Endothelial cell of umbilical vein (primary cell): ENCODE measurements at regions not wholly inside any gene's neighbourhood (a gene's known extent, or its start where the extent isn't known, plus 50 kb on each side); places are given as distances from the start of the nearest gene placed in this dataset.

Experiments
- BruUV-seq: library from RNA; stranded (reverse); fragments of 400-500 nt; replicated peaks from 2 replicates; lab custom pipeline; 2021; lab: Mats Ljungman, UMichigan
- CTCF ChIA-PET: fragments of 300-600, 350-600 bp; sonication (Branson Sonifier 250); formaldehyde crosslinking; loops from one replicate; lab custom pipeline; 2021; ENCODE audit warnings: antibody characterized with exemption, inconsistent platforms; lab: Charles Lee
- POLR2A ChIA-PET: fragments of 300-600, 350-600 bp; sonication (Branson Sonifier 250); formaldehyde crosslinking; loops from one replicate; lab custom pipeline; 2021; ENCODE audit warnings: antibody characterized with exemption, inconsistent platforms; lab: Charles Lee
- DNase-seq: peaks from one replicate; pipeline ENCODE4 v3.0.0-alpha.2; 2011; ENCODE audit warnings: low read depth, low spot score
- FAIRE-seq: peaks from 2 replicates; lab custom pipeline; 2011; peaks lifted over from hg19 to GRCh38; lab: Jason Lieb, UNC
- H2AFZ ChIP-seq: 2 replicates; pipeline ENCODE4 v1.6.0; 2012; ENCODE audit warnings: low read depth, low read length, control low read depth, inconsistent platforms
- H3K27ac ChIP-seq: 2 replicates; pipeline ENCODE4 v1.5.1; 2011; ENCODE audit warnings: low read depth, mild to moderate bottlenecking, control low read depth, low read length, moderate library complexity; ENCODE audit not compliant: insufficient read depth
- H3K27me3 ChIP-seq, 2 experiments: 2 replicates each; pipeline versions ENCODE4 v1.6.0 to v1.6.1; 2011; ENCODE audit warnings: low read length in 2 of 2, mixed read lengths in 1 of 2; ENCODE audit not compliant: control insufficient read depth in 2 of 2, insufficient read depth in 2 of 2
- H3K36me3 ChIP-seq, 2 experiments: 2 replicates in 1 of 2; 3 replicates in 1 of 2; pipeline ENCODE4 v1.5.1; 2011; ENCODE audit warnings: low read length in 2 of 2, mild to moderate bottlenecking in 1 of 2, moderate library complexity in 1 of 2; ENCODE audit not compliant: control insufficient read depth in 2 of 2, insufficient read depth in 2 of 2; ENCODE audit errors: extremely low read depth in 1 of 2
- H3K4me1 ChIP-seq: 3 replicates; pipeline ENCODE4 v1.5.1; 2011; ENCODE audit warnings: mild to moderate bottlenecking, low read length; ENCODE audit not compliant: control insufficient read depth, insufficient read depth; ENCODE audit errors: extremely low read depth
- H3K4me2 ChIP-seq: 2 replicates; pipeline ENCODE4 v1.6.1; 2011; ENCODE audit warnings: low read length, control low read depth, mixed read lengths; ENCODE audit not compliant: insufficient read depth
- H3K4me3 ChIP-seq, 3 experiments: fragments of 200-600 bp in 1 of 3; sonication (generic), shearing (Covaris generic) in 1 of 3; replicated peaks in 1 of 3; 2 replicates each; pipeline ENCODE4 v1.5.1; 2011 to 2016; ENCODE audit warnings: control low read depth in 3 of 3, low read length in 3 of 3, mild to moderate bottlenecking in 2 of 3, inconsistent platforms in 1 of 3, low read depth in 1 of 3, moderate library complexity in 1 of 3; ENCODE audit not compliant: insufficient read depth in 1 of 3
- H3K79me2 ChIP-seq: 2 replicates; pipeline ENCODE4 v1.6.0; 2012; ENCODE audit warnings: low read length, inconsistent platforms; ENCODE audit not compliant: control insufficient read depth, insufficient read depth
- H3K9ac ChIP-seq: replicated peaks from 2 replicates; pipeline ENCODE3; 2011; ENCODE audit warnings: low read length, control low read depth; ENCODE audit not compliant: insufficient read depth; ENCODE audit errors: extremely low read depth
- H3K9me1 ChIP-seq: replicated peaks from 3 replicates; pipeline ENCODE4 v1.6.0; 2011; ENCODE audit warnings: mild to moderate bottlenecking, low read length; ENCODE audit not compliant: control insufficient read depth, insufficient read depth; ENCODE audit errors: extremely low read depth
- H3K9me3 ChIP-seq: replicated peaks from 2 replicates; pipeline ENCODE4 v1.5.1; 2012; ENCODE audit warnings: low read length, inconsistent platforms; ENCODE audit not compliant: control insufficient read depth, insufficient read depth
- H4K20me1 ChIP-seq: replicated peaks from 2 replicates; pipeline ENCODE3; 2011; ENCODE audit warnings: mild to moderate bottlenecking, low read length; ENCODE audit not compliant: control insufficient read depth, insufficient read depth; ENCODE audit errors: extremely low read depth
- EZH2 ChIP-seq: IDR thresholded peaks from 2 replicates; pipeline ENCODE4 v1.6.1; 2012; ENCODE audit warnings: borderline replicate concordance, low read depth, mild to moderate bottlenecking, moderate library complexity, low read length, inconsistent platforms; ENCODE audit not compliant: severe bottlenecking
- FOS ChIP-seq: IDR thresholded peaks from 2 replicates; pipeline ENCODE4 v1.6.1; 2011; ENCODE audit warnings: mild to moderate bottlenecking, low read length, moderate library complexity, borderline replicate concordance; ENCODE audit not compliant: insufficient read depth
- GATA2 ChIP-seq: IDR thresholded peaks from 2 replicates; pipeline ENCODE4 v1.7.0; 2011; ENCODE audit warnings: low read depth, mild to moderate bottlenecking, moderate library complexity, mixed read lengths, low read length; ENCODE audit not compliant: insufficient read length, insufficient read depth
- JUN ChIP-seq: IDR thresholded peaks from 2 replicates; pipeline ENCODE4 v1.6.1; 2011; ENCODE audit warnings: borderline replicate concordance, low read depth; ENCODE audit not compliant: insufficient read length, insufficient read depth
- MAX ChIP-seq: IDR thresholded peaks from 2 replicates; pipeline ENCODE4 v1.6.1; 2011; ENCODE audit not compliant: insufficient read depth, insufficient read length
- MYC ChIP-seq: IDR thresholded peaks from one replicate; pipeline ENCODE4 v1.6.1; 2011; ENCODE audit warnings: mild to moderate bottlenecking, low read depth, low read length
- POLR2A ChIP-seq: IDR thresholded peaks from 2 replicates; pipeline ENCODE4 v1.6.1; 2012; ENCODE audit warnings: low read depth, mild to moderate bottlenecking, control low read depth, low read length
- POLR2AphosphoS5 ChIP-seq: IDR thresholded peaks from 2 replicates; pipeline ENCODE4 v1.6.1; 2012; ENCODE audit warnings: low read depth, mild to moderate bottlenecking, control low read depth, low read length, moderate library complexity; ENCODE audit not compliant: insufficient read depth
- dilution Hi-C: fragments of 300-500 bp; cut with MboI; formaldehyde crosslinking; loops from one replicate; pipeline ENCODE4 v1.15.0; 2019; ENCODE audit warnings: low sequenced_read_pairs; ENCODE audit not compliant: extremely low pct_ligation_motif_present
- intact Hi-C: fragments of 100-400 bp; cut with micrococcal nuclease; formaldehyde crosslinking; loops from one replicate; pipeline ENCODE4 v1.10.0; 2022
- TF ChIP-seq, protein P1 (sequence below), 2 donors: IDR thresholded peaks; 1 replicate in 1 of 2; 2 replicates in 1 of 2; pipeline ENCODE4 v1.5.1; 2011; ENCODE audit warnings: low read length in 2 of 2, mild to moderate bottlenecking in 2 of 2, moderate library complexity in 2 of 2, control low read depth in 1 of 2, inconsistent platforms in 1 of 2, low read depth in 1 of 2; ENCODE audit not compliant: insufficient read depth in 1 of 2; ENCODE audit errors: extremely low read depth in 1 of 2

GRCh38 chr21:17712887-17713286, 100.2 kb upstream of the BTG3 start:
- Histone ChIP-seq H3K27ac (no peak overlapping the region), H3K27me3 (no peaks in the 10 kb centered on the region), H3K4me3 (no peak overlapping the region), H2AFZ (no peak overlapping the region), H4K20me1 (no peaks in the 10 kb centered on the region), H3K4me2 (no peak overlapping the region), H3K36me3 (no peaks in the 10 kb centered on the region), H3K9me3 (no peaks in the 10 kb centered on the region), H3K9ac (no peak overlapping the region), H3K79me2 (no peaks in the 10 kb centered on the region), H3K9me1 (no peaks in the 10 kb centered on the region), H3K4me1 (no peaks in the 10 kb centered on the region)
- intact Hi-C loops = no loop called here
- CTCF ChIA-PET = no interaction called here
- FAIRE-seq (no peak), DNase-seq (no peak)
- dilution Hi-C loops = no loop called here
- BruUV-seq = no TSS peak
- POLR2A ChIA-PET = no interaction called here
- TF ChIP-seq FOS (no peak), EZH2 (no peak), GATA2 (no peak), POLR2A (no peak), POLR2AphosphoS5 (no peak), MAX (no peak), MYC (no peak), JUN (no peak)
- TF ChIP-seq, protein P1, sequence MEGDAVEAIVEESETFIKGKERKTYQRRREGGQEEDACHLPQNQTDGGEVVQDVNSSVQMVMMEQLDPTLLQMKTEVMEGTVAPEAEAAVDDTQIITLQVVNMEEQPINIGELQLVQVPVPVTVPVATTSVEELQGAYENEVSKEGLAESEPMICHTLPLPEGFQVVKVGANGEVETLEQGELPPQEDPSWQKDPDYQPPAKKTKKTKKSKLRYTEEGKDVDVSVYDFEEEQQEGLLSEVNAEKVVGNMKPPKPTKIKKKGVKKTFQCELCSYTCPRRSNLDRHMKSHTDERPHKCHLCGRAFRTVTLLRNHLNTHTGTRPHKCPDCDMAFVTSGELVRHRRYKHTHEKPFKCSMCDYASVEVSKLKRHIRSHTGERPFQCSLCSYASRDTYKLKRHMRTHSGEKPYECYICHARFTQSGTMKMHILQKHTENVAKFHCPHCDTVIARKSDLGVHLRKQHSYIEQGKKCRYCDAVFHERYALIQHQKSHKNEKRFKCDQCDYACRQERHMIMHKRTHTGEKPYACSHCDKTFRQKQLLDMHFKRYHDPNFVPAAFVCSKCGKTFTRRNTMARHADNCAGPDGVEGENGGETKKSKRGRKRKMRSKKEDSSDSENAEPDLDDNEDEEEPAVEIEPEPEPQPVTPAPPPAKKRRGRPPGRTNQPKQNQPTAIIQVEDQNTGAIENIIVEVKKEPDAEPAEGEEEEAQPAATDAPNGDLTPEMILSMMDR (IDR thresholded peaks at IDR 0.05; ENCODE audit: extremely low read depth in 1 of 2, insufficient read depth in 1 of 2, low read depth in 1 of 2, low read length in 2 of 2) = no peak
